ENCODE measurements at regions not wholly inside any gene's neighbourhood (a gene's known extent, or its start where the extent isn't known, plus 50 kb on each side); places are given as distances from the start of the nearest gene placed in this dataset.

DNA sequence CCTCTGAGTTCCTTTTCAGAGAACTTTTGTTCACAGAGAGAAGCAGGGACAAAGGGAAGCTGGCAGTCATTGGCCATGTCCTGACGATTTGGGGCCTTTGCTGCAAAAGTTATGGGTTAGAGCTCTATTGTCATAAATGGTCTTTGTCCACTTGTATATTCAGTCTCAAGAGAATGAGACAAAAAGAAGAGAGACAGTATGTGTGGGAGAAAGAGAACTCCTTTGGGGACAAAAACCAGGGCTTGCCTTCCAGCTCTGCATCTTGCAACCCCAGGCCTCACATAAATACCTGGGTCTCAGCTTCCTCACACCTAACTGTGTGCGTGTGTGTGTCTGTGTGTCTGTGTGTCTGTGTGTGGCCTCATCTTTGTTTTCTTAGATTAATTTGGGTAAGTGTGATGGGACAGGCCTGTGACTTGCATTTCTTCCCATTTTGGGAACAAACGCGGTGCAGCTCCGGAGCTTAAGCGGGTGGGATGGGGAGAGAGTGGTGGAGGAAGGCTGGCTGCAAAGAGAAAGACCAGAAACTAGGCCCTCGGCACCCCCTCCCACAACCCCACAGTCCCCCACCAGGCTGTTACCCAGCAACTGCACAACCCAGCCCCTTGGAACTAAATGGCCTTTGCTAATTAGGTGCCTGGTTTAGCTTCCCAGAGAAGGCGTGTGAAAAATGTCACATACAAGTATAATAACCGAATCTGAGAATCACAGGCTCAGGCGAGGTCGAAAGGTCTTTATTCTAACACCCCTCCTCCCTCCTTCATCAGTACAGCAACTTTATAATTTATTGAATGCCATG lies 376.9 kb downstream of the CDK5RAP2 start:
- no peak for DNase-seq

DNA sequence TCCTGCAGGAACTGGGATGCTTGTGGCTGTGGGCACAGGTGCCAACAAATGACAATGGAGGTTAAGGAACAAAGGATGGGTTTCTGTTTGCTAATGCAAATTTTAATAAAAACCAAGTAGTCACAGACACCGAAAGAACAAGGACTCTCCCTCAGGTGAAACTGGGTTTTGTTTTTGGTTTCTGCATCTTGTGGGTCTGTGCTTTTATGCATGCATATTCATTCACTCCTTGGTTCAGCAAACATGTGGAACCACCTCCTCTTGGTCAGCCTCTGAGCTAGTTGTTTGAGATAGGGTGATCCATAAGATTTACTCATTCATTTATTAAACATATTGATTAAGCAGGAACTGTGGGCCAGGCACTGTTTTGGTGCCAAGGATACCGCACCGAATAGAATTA lies 381.9 kb downstream of the CDK5RAP2 start:
- no peak for DNase-seq

DNA sequence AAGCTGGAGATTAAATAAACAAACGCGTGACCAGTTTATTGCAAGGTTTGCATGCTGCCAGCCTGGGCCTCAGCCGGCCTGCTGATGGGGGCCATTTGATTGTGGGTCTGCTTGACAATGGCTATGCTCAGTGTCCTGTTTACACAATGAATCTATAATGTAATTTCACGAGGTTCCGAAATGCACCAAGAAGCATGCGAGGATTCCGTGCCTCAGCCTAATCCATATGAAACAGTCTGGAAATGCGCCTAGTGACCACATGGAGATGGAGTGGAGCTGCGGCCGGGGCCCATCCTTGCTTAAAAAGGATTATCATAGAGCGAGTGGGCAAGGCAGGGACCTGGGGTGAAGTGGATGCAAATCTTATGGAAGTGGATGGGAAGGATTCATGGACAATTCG lies 382.4 kb downstream of the CDK5RAP2 start:
- no peak for DNase-seq

DNA sequence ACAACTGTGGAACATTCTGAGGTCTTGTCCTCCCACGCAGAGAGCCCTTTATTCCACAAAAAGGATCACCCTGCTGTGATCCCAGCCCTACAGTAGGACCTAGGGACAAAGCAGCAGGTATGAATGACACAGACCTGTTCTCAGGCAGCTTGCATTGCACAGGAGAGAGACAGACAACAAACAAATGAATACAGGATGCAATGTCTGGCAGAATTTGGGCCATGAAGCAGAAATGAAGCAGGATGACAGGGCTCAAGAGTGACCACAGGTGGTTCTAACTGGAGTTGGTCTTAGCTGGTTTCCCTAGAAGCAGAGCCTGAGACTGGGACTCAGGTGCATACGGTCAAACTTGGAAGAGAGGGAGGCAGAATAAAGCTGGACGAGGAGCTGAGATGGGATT lies 388.8 kb downstream of the CDK5RAP2 start:
- DNase-seq = no peak

DNA sequence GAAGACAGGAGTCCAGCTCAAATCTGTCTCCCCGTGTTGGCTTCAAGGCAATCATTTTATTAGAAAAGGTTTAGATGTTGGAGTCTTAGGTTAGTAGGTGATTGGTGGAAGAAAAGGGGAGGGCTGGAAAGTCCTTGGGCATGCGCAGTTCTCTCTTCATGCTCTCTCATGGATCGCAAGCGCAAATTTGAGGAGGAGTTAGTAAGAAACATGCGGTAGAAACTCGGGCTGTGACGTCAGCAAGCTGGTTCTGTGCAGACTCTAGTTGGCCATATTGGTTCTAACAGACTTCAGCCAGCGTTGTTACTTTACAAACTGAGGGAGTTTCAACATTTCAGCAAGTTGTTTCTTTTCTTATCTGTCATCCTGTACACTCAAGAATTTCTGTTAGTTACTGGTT lies 392.2 kb downstream of the CDK5RAP2 start:
- DNase-seq = no peak

DNA sequence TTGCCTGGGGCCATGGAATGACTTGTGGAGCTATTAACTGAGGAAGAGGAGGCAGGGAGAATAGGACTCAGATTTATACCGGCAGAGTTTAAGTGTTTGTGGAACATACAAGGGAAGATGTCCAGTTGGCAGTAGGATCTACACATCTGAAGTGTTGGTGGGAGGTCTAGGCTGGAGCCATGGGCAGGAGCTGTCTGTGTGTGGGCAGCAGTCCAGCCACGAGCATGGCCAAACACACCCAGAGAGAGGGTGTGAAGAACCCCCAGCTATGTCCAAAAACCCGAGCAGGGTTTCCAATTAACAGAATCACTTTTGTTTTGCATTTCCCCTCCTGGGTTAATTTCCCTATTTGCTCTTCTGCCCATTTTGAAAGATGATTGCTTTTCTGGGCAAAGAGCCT lies 393.7 kb downstream of the CDK5RAP2 start:
- no peak for DNase-seq

DNA sequence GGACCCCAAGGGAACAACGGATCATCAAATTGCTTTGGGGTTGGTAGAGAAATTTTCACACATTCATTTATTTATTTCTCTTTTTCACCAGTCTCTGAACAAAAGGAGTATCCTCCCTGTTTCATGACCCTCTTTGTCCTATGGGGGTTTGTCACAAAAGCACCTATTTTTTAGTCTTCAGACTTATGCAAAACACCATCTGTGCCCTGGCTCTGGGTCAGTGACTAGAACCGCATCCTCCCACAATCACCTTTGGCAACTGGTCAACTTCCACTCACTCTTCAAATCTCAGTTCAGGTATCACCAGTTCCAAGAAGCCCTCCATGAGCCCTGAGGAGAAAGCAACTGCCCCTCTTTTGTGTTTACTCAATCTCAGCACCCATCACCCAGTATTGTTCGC lies 395.7 kb downstream of the CDK5RAP2 start:
- no peak for DNase-seq

DNA sequence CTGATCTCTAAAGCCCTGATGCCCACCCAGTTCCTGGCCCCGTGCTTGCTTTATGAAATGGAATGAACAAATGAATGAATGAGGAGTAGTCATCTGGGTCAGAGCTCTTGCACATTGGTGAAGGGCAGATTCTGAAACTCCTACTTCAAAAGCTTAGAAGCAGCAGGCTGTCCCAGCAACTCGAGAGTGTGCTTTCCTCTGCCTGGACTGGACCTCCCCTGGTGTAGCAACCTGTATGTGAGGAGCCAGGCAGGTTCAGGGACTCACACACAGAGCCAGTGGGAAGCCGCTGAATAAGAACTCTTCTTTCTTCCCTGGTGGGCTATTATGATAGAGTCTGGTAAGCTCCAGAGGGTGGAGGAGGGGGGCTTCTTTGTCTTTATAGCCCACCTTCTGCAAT lies 396.4 kb downstream of the CDK5RAP2 start:
- no peak for DNase-seq

DNA sequence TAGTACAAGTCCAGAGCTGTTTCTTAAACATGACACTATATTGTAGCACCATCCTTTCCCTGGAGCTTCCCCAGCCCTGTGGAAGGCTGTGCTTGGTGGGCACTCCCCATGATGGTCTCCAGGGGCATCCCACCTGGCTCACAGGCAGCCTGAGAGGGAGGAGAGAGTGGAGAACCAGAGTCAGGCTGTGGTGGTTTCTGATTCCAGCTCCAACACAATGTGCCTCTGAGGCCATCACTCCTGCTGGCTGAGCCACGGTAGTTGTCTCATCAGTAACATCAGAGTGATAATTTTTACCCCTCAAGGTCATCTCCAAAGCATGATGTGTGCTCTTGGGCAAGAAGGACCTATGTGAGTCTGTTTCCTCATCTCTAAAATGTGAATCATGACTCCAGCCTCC lies 398.0 kb downstream of the CDK5RAP2 start:
- DNase-seq = no peak

DNA sequence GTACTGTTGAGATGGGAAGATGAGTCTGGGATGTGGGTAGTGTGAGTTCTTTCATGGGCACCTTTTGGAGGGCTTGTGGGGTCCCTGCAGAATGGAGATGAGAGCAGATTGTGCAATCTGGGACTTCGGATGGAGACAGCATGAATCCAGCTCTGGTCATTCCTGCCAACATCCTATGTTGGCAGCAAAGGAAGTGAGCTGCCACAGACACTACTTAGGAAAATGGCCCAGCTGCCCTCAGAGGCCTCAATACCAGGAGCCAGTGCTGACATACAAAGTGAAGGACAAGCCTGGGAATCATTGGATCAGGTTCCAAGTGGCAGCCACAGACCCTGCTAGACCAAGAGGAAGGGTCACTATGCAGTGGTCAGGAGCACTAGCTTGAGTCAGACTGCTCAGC lies 402.8 kb downstream of the CDK5RAP2 start:
- DNase-seq = no peak

DNA sequence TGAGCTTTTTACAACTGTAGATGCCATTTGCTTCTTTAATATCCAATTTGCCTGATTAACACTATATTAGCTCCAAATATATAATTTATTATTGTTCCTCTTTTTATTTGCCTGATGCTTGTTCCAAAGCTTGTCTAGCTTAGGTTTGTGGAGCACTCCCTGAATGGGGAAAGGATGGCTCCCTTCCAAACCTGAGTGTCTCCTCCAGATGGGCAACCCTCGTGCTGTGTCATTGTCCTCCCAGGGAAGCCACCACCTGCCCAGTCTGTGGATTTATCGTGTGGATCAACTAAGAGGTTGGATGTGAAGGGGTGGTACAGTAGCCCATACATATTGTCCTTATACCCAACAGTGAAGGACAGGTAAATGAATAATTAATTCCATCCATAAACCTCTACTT lies 404.9 kb downstream of the CDK5RAP2 start:
- no peak for DNase-seq

DNA sequence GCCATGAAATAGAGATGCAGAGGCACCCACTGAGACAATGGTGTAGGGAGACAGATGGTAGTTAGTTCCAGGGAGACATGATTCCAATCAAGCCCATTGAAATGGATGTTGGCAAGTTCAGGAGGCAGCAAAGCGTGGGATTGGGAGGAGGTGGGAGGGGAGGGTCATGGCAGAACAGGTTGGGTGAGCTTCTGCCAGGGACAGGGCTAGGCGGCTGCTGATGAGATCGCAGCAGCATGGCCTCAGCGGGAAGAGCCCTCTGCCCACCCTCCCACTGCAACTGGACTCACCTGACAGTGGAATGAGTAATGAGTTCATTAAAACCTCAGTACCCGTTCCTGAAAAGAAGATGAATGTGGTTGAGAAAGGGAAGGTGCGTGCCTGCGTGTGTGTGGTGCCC lies 418.2 kb downstream of the CDK5RAP2 start:
- DNase-seq = no peak

DNA sequence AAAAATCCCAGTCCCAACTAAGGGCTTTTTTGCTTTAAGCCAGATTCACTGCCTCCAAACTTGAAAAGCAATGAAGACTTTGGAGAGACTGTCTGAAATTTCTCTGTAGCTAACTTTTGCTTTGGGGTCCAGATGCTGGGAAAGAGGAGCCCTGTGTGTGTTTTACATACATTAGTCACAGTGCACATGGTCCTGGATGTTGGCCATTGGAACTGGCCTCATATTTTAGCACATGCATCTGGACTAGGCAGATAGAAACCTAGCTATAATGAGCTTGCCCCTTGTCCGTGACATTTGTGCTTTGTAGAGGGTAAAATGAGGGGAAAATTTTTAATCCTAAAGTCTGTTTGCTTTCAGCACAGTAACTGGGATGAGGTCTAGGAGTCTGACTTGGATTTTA lies 421.7 kb downstream of the CDK5RAP2 start:
- no peak for DNase-seq

DNA sequence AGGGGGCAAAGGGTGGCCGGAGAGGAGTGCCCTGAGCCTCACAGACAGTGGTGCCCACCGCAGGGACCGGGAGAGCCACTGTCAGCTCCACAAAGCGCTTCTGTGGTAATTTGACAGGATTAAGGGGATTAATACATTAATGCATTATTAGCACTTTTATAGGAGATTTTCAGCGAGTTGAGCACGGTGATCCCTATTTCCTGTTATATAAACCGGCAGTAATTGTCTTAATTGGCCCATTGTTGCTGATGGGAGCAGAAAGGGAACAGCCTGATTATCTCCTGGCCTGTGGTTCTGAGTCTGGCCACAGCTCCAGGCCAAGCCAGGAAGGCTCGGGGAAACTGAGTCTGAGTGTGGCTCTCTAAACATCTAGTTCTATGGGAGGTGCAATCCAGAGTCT lies 423.6 kb downstream of the CDK5RAP2 start:
- no peak for DNase-seq

DNA sequence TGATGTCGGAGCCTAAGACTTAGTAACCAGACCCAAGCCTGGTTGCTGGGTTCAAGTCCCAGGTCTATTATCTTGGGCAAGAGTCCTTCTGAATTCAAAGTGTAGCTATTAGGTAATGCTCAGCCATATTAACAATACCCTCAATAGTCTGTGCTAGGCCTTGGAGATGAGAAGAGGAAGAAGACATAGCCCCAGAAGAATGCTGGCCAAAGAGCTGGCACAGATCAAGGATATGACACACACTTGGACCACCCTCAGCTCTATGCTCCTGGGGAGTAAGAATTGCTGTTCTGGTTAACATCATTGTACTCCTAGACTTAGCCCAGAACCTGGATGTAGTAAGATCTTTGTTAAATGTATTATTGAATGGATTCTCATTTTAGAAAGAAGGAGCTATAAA lies 426.7 kb downstream of the CDK5RAP2 start:
- no peak for DNase-seq

DNA sequence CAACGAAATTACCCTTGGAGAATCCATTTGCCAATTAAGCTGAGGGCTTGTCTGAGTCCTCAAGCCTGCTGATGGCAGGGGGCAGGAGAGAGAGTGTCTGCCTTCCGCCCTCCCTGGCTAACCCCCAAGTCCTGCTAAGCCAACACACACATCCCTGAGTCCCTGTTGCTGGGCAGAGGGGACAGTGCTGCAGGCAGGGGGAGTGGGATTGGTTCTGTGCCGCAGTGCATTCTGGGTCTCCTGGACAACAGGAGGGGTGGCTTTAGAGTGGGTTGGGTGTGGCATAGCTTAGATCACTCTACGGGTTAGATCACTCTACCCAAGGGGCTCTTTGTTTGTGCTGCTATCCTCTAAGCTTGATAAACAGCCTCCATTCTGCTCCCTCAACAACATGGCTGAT lies 427.7 kb downstream of the CDK5RAP2 start:
- no peak for DNase-seq

DNA sequence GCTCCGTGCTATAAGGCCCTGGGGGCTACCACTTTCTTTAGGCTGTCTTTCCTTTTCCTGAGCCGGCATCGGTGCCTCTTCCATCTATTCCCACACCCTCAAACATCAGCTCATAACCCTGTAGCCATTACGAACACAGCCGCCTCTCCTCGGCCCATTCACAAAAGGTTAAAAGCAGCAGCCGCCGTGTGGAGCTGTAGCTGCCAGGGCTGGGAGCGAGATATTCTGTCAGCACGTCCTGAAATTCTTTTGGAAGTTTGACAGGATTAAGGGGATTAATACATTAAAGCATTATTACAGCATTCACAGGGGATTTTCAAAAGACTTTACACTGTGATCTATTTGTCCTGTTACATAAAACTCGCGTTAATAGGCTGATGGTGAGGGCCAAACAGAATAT lies 428.2 kb downstream of the CDK5RAP2 start:
- DNase-seq = no peak

DNA sequence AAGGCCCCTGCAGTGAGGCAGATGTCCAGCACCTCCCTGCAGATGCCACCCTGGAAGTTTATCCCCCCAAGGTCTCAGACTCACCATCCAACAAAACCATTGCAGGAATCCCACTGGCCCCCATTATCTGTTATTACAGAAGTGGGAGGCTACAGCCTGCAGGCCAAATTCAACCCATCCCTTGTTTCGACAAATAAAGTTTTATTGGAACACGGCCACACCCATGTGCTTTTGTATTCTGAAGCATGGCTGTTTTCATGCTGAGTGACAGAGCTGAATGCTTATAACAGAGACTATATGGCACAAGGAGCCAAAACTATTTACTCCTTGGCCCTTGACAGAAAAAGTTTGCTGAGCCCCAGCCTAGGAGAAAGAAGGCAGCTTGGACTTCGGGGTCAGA lies 428.8 kb downstream of the CDK5RAP2 start:
- no peak for DNase-seq

DNA sequence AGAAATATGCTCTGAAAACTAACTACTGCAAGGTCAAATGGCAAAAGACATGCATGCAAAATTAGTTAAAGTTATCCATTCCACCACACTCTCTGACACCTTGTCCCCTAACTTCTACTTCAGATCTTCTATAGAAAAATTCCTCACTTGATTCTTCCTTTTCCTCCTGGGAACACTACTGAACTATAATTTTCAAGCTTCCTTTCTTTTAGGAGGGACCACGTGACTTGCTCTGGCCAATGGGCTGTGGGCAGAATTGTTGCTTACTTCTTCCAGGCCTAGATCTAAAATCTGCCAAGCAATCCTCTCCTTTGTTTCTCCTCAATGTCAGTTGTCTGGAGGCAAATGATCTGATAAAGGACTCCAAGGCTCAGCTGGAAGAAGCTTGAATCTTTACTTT lies 441.0 kb downstream of the CDK5RAP2 start:
- DNase-seq = no peak

DNA sequence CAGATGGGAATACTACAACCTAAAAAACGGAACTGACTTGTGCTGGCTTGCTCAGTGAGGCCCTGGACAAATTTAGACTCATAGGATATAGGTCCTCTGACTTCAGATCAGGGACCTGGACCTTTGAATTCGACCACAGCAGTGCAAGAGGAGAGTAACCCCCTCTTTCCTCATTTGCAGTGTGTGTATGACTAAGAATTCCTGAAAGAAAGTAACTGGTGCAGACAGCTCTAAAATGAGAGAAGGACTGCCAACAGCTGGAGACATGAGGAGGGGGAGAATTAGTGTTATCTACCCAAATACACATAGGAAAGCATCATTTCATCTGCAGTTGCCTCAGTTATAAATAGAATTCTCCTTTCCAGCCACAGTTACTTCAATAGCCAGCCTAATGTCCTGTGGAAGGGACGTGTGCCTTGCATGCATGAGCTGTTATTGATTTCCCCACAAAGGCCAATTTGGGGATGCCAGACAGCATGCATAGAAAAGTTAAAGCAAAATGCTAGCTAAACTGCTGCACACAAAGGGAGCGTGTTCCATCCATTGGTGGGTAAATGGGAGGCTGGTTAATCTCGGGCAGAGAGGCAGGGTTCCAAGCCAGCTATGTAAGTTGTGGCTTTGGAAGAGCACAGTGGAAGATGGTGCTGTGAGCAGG lies 442.7 kb downstream of the CDK5RAP2 start:
- DNase-seq = no peak

DNA sequence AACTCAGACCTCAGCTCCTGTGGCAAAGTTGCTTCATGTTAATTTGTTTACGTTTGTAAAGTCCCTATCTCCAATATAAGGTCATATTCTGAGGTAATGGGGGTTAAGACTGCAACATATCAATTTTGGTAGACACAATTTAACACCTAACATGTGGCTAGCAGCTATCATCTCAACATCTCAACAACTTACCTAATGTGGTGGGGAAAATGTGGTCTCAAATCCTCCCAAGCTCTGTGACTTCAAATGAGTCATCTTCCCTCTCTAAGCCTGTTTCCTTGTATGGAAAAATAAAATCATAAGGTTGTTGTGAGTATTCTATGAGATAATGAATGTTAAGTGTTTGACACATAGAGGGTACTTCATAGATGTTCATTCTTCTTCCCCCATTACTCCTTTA lies 443.3 kb downstream of the CDK5RAP2 start:
- DNase-seq = no peak

DNA sequence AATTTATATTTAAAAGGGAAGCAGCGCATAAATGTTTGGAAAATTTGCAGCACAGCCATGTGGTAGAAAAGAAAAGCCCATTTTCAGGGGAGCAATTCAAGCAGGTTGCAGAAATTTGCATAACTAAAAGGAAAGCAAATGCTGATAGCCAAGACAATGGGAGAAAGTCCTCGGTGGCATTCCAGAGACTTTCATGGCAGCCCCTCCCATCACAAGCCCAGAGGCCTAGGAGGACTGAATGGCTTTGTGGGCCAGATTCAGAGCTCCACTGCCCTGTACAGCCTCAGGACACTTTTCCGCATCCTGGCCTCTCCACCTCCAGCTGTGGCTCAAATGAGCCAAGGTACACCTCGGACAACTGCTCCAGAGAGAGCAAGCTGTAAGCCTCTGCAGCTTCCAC lies 462.9 kb downstream of the CDK5RAP2 start:
- no peak for DNase-seq

DNA sequence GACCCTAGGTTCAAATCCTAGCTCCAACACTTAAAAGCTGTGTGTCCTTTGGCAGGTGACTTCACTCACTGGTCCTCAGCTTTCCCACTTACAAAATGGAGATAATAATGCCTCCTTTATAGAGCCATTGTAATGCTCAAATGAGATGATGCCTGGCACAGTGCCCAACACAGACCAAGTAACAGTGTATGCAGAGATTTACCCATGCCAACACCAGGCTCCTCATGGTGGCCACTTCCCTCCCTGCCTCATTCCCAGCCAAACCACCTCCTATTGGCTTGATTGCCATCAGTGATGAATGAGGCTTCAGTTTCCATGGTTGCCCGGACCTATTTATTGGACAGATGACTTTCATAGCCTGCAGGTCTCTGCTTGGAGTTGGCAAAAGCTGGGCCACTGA lies 469.4 kb downstream of the CDK5RAP2 start:
- no peak for DNase-seq

DNA sequence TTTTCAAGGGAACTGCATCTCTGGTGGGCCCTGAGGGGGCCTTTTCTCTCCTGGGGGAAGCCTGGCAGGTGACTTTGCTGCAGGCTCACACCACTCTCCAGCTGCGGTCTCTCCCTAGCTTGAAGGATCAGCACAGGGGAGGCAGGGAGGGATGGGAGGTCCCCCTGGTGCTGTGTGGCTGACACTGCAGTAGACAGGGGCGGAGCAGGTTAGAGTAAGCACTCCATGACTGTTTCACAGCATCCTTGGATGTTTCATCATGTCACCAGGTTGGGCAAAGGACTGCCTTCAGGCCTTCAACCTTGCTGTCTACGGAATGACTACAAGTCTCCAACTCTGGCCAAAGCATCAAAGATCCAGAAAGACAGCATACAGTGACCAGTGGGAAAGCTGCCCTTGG lies 470.7 kb downstream of the CDK5RAP2 start:
- DNase-seq = no peak

DNA sequence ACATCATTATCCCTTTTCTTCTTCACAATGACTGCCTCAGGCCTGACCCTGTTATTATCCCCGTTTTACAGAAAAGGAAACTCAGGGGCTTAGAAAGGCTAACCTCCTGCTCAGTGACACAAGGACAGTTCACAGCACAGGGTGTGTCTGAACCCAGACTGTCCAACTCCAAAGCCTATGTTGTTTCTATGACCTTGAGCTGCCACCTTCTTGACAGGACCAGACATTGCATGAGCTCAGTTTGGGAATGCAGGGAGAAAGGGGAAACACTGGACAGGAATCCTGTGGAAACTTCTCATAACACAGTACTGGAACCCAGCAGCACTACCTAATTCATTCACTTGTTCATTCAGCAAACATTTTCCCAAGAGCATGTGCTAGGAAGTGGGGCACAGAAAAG lies 472.8 kb downstream of the CDK5RAP2 start:
- no peak for DNase-seq
